HG02759 (cell line): ENCODE measurements at regions not wholly inside any gene's neighbourhood (a gene's known extent, or its start where the extent isn't known, plus 50 kb on each side); places are given as distances from the start of the nearest gene placed in this dataset.

Source experiments
- ATAC-seq: cut with Tn5 transposase; IDR thresholded peaks from one replicate; pipeline ENCODE4 v1.9.1; 2021; ENCODE audit warnings: mild to moderate bottlenecking, moderate library complexity; ENCODE audit not compliant: unreplicated experiment

- ATAC-seq = no peak
These were observed 473.2 kb downstream of the LRFN5 start for GRCh38 chr14:42079911-42080310.

DNA sequence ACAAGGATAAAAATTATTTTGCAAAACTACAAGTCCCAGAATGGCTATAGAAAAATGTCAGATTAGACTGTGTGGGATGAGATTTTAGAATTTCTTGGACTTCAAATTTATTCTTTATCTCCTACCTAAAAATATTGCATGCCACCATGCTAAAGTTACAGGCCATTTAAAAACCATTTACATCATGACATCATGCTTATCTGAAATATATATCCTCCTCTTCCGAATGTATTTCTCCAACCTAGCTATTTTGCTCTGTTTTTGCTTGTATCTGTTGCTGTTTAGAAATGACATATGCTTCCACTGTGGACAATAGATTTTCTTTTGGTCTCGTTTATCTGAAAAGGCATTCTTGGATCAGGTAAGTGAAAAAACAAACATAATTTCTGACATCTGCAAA lies 471.7 kb downstream of the LRFN5 start:
- ATAC-seq = no peak

- ATAC-seq = no peak
These were observed 463.4 kb downstream of the LRFN5 start for GRCh38 chr14:42070031-42070430.

- ATAC-seq = no peak
These were observed 450.4 kb downstream of the LRFN5 start for GRCh38 chr14:42057111-42057510.

GRCh38 chr14:42047421-42048055 lies 440.9 kb downstream of the LRFN5 start:
- no peak for ATAC-seq

- ATAC-seq = no peak
These were observed 438.7 kb downstream of the LRFN5 start for GRCh38 chr14:42045383-42045782.

GRCh38 chr14:42028607-42029006 lies 421.9 kb downstream of the LRFN5 start:
- no peak for ATAC-seq

DNA sequence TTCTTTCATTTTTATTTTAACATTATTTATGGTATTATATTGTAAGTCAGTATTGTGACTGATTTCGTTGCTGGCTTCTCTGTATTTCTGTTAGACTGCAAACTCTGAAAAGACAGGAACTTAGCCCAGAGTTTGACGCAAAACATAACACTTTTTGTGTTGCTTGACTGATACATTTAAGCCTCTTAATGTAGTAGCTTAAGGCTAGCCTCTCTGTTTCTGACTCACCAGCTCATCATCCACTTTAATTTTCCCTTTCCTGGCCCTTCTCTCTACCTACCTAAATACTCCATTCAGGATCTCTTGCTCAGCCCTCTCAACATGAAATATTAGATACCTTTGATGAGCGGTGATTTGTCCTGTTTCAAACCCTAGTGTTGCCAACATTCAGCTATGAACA lies 420.6 kb downstream of the LRFN5 start:
- no peak for ATAC-seq

- no peak for ATAC-seq
These were observed 416.8 kb downstream of the LRFN5 start for GRCh38 chr14:42023452-42023851.

DNA sequence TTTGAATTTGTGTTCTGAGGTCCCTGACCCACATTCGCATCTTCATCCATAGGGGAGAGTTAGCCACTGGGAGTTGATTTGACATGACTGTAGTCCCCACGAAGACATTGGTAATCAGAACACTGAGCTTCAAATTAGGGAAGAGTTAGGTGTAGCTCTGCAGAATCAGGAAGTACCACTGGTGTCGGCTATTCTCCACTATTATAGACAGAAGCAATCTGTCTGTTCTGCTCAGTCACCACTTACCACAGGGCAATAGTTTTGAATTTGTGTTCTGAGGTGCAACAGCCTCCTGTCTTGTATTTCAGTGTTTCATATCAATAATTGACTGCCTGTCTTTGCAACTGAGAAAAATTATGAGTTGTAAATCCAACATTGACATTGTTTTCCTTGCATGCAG lies 407.6 kb downstream of the LRFN5 start:
- no peak for ATAC-seq

DNA sequence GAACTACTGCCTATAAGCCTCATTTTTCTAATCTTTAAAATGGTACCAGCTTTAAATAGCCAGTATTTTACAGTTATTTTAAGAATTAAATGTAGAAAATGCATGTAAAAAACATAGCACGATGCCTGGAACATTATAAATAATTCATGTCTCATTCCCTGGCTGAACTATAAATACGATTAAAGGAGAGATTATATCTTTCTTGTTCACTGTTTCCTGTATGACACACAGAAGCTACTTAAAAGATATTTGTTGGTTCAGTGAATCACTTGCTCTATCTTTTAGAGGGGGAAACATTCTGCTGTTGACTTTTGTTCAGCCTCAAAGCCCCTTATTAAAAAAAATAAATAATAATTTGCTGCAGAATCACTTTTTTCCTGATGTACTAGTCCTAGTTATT lies 406.9 kb downstream of the LRFN5 start:
- no peak for ATAC-seq

- ATAC-seq = no peak
These were observed 406.5 kb downstream of the LRFN5 start for GRCh38 chr14:42013153-42013552.

GRCh38 chr14:42011221-42011620 lies 404.5 kb downstream of the LRFN5 start:
- peak; percentile 50 for ATAC-seq

- no peak for ATAC-seq
These were observed 397.6 kb downstream of the LRFN5 start for GRCh38 chr14:42004321-42004720.

DNA sequence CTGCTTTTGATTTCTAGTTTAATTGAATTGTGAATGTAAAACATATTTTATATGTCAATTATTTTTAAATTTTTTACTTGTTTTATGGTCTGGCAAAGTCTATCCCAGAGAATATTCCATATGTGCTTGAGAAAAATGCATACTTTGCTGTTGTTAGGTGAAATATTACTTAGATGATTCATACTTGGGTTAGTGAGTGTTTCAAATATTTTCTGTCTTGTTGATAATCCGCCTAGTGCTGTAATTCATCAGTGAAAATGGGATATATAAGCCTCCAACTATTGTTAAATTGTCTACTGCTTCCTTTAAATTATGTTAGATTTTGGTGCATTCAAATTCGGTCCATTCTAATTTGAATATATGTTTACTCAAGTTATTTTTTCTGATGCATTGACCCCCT lies 395.5 kb downstream of the LRFN5 start:
- ATAC-seq = no peak

DNA sequence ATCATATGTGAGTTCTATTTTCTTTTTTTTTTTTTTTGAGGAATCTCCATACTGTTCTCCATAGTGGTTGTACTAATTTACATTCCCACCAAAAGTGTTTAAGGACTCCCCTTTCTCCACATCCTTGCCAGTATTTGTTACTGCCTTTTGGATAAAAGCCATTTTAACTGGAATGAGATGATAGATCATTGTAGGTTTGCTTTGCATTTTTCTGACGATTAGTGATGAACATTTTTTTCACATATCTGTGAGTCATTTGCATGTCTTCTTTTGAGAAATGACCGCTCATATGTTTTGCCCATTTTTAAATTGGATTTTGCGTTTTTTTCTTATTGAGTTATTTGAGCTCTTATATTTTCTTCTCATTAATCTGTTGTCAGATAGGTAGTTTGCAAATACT lies 394.8 kb downstream of the LRFN5 start:
- ATAC-seq = no peak

DNA sequence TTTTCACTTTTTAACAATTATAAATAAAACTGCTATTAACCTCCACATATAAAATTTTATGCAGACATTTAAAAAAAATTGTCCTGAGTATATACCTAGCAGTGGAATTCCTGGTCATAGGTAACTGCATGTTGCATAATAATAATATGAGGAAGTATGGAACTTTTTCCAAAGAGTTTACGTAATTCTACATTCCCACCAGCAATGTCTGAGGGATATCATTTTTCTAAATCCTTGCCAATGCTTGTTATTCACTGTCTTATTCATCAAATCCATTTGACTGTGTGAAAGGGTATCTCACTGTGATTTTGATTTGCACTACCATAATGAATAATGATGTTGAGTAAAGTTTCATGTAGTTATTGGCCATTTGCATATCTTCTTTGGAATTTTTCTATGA lies 393.8 kb downstream of the LRFN5 start:
- ATAC-seq = no peak

GRCh38 chr14:41993687-41994086 lies 387.0 kb downstream of the LRFN5 start:
- no peak for ATAC-seq

- ATAC-seq = peak; percentile 67
These were observed 380.0 kb downstream of the LRFN5 start for GRCh38 chr14:41986700-41987099.

DNA sequence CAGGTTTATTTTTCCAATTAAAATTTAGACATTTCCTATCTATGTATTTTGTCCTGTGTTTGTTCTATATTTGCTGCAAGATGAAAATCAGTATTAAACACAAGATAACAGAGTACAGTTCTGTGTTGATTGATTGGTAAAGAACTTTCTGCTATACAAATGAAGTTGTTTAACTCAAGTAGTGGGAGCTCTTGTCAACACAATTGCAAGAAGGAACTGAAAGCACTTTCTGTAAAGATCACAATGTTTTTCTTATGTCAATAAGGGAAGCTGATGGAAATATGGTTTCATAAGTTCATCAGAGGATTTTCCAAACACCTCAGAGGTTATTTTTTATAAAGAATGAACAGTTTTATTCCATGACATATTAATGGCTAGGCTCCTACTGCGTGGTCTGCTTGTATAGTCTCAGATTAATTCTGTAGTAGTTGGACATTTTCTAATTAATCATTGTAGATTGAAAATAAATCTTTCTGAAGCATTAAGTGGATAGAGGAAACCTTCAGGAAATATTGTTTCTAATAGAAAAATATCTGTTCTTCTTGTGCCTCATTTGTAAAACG lies 379.5 kb downstream of the LRFN5 start:
- no peak for ATAC-seq

DNA sequence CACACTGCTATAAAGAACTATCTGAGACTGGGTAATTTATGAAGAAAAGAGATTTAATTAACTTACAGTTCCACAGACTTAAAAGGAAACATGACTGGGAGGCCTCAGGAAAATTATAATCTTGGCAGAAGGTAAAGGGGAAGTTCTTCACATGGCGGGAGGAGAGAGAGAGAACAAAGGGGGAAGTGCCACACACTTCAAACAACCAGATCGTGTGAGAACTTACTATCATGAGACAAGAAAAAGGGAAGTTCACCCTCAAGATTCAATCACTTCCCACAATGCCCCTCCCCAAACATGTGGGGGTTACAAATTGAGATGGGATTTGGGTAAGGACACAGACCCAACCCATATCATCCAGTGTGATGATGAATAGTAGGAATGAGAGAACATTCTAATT lies 366.5 kb downstream of the LRFN5 start:
- no peak for ATAC-seq

GRCh38 chr14:41972531-41972930 lies 365.9 kb downstream of the LRFN5 start:
- ATAC-seq = no peak

GRCh38 chr14:41960281-41960680 lies 353.6 kb downstream of the LRFN5 start:
- no peak for ATAC-seq
